Endothelial cell of umbilical vein (primary cell): ENCODE measurements at regions not wholly inside any gene's neighbourhood (a gene's known extent, or its start where the extent isn't known, plus 50 kb on each side); places are given as distances from the start of the nearest gene placed in this dataset.

ENCODE experiments used
- EZH2 ChIP-seq: IDR thresholded peaks from 2 replicates; pipeline ENCODE4 v1.6.1; 2012; ENCODE audit warnings: borderline replicate concordance, low read depth, mild to moderate bottlenecking, moderate library complexity, low read length, inconsistent platforms; ENCODE audit not compliant: severe bottlenecking
- GATA2 ChIP-seq: IDR thresholded peaks from 2 replicates; pipeline ENCODE4 v1.7.0; 2011; ENCODE audit warnings: low read depth, mild to moderate bottlenecking, moderate library complexity, mixed read lengths, low read length; ENCODE audit not compliant: insufficient read length, insufficient read depth
- JUN ChIP-seq: IDR thresholded peaks from 2 replicates; pipeline ENCODE4 v1.6.1; 2011; ENCODE audit warnings: borderline replicate concordance, low read depth; ENCODE audit not compliant: insufficient read length, insufficient read depth
- MYC ChIP-seq: IDR thresholded peaks from one replicate; pipeline ENCODE4 v1.6.1; 2011; ENCODE audit warnings: mild to moderate bottlenecking, low read depth, low read length
- POLR2A ChIP-seq: IDR thresholded peaks from 2 replicates; pipeline ENCODE4 v1.6.1; 2012; ENCODE audit warnings: low read depth, mild to moderate bottlenecking, control low read depth, low read length
- POLR2AphosphoS5 ChIP-seq: IDR thresholded peaks from 2 replicates; pipeline ENCODE4 v1.6.1; 2012; ENCODE audit warnings: low read depth, mild to moderate bottlenecking, control low read depth, low read length, moderate library complexity; ENCODE audit not compliant: insufficient read depth
- TF ChIP-seq, protein P1 (sequence below), 2 donors: IDR thresholded peaks; 1 replicate in 1 of 2; 2 replicates in 1 of 2; pipeline ENCODE4 v1.5.1; 2011; ENCODE audit warnings: low read length in 2 of 2, mild to moderate bottlenecking in 2 of 2, moderate library complexity in 2 of 2, control low read depth in 1 of 2, inconsistent platforms in 1 of 2, low read depth in 1 of 2; ENCODE audit not compliant: insufficient read depth in 1 of 2; ENCODE audit errors: extremely low read depth in 1 of 2

DNA sequence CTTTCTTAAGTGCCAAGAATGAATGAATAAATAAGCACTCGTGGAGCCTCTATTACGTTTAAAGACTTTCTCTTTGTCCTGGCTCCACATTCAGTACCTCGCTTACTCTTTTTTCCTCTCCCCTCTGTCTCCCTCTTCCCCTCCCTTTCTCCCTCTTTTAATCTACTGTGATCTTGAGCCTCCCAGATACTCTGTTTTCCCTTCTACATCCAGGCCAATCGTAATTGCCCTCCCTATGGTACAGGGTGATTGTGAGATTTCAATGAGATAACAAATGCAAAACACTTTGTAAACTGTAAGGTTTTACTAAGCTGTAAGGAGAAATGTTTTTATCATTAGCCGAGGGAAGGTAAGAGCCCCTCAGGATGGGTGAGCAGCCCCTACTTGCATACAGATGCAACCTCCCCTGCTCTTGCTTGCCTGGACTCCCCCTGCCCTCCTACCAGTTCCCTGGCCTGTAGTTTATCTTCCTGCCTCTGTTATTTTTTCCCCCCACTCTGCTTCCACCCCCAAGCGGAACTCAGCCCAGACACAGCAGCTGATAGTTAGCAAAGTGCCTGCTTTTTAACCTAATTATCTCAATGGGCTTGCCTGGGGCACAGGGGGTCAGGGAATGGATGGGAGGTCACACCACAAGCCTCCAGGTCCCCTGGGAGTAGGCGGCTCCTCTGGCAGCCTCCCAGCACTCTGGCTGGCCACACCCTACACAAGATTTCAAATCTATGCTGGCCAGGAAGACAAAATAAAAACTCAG is 76.9 kb upstream of the CADM1 start:
- TF ChIP-seq EZH2 (no peak), POLR2AphosphoS5 (no peak), JUN (no peak), GATA2 (no peak), POLR2A (no peak), MYC (no peak)
- TF ChIP-seq, protein P1, sequence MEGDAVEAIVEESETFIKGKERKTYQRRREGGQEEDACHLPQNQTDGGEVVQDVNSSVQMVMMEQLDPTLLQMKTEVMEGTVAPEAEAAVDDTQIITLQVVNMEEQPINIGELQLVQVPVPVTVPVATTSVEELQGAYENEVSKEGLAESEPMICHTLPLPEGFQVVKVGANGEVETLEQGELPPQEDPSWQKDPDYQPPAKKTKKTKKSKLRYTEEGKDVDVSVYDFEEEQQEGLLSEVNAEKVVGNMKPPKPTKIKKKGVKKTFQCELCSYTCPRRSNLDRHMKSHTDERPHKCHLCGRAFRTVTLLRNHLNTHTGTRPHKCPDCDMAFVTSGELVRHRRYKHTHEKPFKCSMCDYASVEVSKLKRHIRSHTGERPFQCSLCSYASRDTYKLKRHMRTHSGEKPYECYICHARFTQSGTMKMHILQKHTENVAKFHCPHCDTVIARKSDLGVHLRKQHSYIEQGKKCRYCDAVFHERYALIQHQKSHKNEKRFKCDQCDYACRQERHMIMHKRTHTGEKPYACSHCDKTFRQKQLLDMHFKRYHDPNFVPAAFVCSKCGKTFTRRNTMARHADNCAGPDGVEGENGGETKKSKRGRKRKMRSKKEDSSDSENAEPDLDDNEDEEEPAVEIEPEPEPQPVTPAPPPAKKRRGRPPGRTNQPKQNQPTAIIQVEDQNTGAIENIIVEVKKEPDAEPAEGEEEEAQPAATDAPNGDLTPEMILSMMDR (IDR thresholded peaks at IDR 0.05; ENCODE audit: extremely low read depth in 1 of 2, insufficient read depth in 1 of 2, low read depth in 1 of 2, low read length in 2 of 2) = no peak
